Peyer's patch (tissue), 4 donors: ENCODE measurements at regions not wholly inside any gene's neighbourhood (a gene's known extent, or its start where the extent isn't known, plus 50 kb on each side); places are given as distances from the start of the nearest gene placed in this dataset.

Experiments used
- POLR2A ChIP-seq, 2 donors: fragments of 450-650 bp; IDR thresholded peaks; one replicate each; pipeline ENCODE4 v1.5.1; 2017; ENCODE audit warnings: antibody characterized with exemption in 2 of 2, mild to moderate bottlenecking in 2 of 2, moderate library complexity in 2 of 2
- TF ChIP-seq, protein P1 (sequence below), 6 experiments: fragments of 450-650 bp in 4 of 6; fragments of 200-600 bp in 2 of 6; sonication (generic) in 1 of 6; IDR thresholded peaks; one replicate each; pipeline ENCODE4 v1.5.1; 2017 to 2019; ENCODE audit warnings: antibody characterized with exemption in 6 of 6, mild to moderate bottlenecking in 3 of 6, moderate library complexity in 1 of 6

DNA sequence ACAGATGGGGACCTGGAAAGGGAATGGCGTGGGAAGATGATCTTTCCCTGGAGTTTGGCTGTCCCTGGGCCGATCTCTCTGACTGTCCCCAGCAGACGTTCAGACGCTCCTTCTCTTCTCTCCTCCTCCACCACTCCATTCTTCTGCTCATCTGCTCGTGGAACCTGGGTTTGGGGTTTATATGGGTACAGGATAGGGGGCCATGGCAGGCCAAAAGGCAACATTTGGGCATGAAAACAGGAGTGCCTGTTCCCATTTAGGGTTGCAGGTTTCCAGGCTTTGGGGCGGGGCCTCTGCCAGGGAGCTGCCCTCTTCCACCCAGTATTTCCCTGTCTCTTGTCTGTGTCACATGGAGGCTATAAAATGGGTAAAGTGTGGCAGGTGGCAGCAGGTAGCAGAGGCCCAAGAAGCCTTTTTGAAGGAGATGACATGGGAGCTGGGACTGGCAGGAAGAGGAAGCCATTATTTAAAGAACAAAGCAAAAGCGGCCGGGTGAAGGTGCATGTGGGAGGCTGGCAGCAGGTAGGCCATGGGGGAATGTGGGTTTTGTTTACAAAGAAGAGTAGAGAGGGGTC is 203.7 kb downstream of the BMP7 start:
- TF ChIP-seq, protein P1, sequence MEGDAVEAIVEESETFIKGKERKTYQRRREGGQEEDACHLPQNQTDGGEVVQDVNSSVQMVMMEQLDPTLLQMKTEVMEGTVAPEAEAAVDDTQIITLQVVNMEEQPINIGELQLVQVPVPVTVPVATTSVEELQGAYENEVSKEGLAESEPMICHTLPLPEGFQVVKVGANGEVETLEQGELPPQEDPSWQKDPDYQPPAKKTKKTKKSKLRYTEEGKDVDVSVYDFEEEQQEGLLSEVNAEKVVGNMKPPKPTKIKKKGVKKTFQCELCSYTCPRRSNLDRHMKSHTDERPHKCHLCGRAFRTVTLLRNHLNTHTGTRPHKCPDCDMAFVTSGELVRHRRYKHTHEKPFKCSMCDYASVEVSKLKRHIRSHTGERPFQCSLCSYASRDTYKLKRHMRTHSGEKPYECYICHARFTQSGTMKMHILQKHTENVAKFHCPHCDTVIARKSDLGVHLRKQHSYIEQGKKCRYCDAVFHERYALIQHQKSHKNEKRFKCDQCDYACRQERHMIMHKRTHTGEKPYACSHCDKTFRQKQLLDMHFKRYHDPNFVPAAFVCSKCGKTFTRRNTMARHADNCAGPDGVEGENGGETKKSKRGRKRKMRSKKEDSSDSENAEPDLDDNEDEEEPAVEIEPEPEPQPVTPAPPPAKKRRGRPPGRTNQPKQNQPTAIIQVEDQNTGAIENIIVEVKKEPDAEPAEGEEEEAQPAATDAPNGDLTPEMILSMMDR (IDR thresholded peaks at IDR 0.05) = no peak
- no peak for TF ChIP-seq POLR2A (IDR thresholded peaks at IDR 0.05)
